ENCODE measurements at regions not wholly inside any gene's neighbourhood (a gene's known extent, or its start where the extent isn't known, plus 50 kb on each side); places are given as distances from the start of the nearest gene placed in this dataset.

DNA sequence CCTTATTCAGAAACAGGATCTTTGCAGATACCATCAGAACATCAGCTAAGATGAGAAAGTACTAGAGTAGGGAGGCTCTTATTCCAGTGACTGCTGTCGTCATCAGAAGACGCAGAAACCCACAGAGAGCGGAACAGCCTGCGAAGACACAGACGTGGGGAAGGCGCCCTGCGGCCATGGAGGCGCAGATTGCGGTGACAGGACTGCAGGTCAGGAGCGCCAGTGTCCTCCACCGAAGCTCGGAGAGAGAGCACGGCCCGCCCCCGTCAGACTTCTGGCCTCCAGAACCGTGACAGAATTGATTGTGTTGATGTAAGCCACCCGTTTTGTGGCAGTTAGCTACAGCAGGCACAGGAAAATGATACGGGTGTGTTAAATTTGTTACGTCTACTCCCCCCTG lies 275.5 kb downstream of the EFNB2 start:
- TF ChIP-seq, protein P1, sequence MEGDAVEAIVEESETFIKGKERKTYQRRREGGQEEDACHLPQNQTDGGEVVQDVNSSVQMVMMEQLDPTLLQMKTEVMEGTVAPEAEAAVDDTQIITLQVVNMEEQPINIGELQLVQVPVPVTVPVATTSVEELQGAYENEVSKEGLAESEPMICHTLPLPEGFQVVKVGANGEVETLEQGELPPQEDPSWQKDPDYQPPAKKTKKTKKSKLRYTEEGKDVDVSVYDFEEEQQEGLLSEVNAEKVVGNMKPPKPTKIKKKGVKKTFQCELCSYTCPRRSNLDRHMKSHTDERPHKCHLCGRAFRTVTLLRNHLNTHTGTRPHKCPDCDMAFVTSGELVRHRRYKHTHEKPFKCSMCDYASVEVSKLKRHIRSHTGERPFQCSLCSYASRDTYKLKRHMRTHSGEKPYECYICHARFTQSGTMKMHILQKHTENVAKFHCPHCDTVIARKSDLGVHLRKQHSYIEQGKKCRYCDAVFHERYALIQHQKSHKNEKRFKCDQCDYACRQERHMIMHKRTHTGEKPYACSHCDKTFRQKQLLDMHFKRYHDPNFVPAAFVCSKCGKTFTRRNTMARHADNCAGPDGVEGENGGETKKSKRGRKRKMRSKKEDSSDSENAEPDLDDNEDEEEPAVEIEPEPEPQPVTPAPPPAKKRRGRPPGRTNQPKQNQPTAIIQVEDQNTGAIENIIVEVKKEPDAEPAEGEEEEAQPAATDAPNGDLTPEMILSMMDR (IDR thresholded peaks at IDR 0.05; ENCODE audit: low read depth, low read length, poor library complexity, severe bottlenecking): no peak
- TF ChIP-seq EZH2phosphoT487 (IDR thresholded peaks at IDR 0.05; ENCODE audit: borderline replicate concordance, low read length): no peak
